GM21786 (cell line): ENCODE measurements at regions not wholly inside any gene's neighbourhood (a gene's known extent, or its start where the extent isn't known, plus 50 kb on each side); places are given as distances from the start of the nearest gene placed in this dataset.
"Not testable (repeated sequence)": the region's sequence is repeated elsewhere in the genome, so short reads cannot be mapped to it uniquely, and the experiment has no call there.

Experiments used
- ATAC-seq: cut with Tn5 transposase; IDR thresholded peaks from one replicate; pipeline ENCODE4 v1.9.1; 2021; ENCODE audit not compliant: unreplicated experiment

DNA sequence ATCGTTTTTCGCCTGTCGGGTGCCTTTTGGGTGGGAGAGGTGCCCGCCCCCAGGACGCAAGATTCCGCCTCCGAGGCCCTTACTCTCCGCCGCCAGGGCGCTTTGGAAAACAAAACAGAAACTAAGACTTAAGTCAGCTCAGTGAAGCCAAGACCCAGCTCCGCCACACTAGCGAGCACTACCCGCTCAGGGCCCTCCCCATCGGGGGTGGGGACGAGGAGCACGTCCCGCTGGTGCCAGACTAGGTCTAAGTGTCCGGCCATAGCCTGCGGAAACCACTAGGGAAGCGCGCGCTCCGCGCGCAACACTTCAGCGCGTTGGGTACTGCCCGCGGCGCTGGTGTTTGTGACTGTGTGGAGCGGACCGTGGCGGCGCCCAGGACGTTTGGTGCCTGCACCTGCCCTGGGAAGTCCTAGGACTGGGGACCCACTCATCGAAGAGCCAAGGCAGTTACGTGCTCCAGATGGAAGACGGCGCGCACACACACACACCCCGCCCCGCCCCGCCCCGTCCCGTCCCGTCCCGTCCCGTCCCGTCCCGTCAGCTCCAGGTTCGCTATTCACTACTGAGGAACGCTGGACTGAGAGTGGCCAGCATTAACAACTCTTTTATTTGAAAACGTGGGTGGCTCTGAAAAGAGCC is 57.6 kb upstream of the BOLA1 start:
- ATAC-seq: not testable (repeated sequence)

DNA sequence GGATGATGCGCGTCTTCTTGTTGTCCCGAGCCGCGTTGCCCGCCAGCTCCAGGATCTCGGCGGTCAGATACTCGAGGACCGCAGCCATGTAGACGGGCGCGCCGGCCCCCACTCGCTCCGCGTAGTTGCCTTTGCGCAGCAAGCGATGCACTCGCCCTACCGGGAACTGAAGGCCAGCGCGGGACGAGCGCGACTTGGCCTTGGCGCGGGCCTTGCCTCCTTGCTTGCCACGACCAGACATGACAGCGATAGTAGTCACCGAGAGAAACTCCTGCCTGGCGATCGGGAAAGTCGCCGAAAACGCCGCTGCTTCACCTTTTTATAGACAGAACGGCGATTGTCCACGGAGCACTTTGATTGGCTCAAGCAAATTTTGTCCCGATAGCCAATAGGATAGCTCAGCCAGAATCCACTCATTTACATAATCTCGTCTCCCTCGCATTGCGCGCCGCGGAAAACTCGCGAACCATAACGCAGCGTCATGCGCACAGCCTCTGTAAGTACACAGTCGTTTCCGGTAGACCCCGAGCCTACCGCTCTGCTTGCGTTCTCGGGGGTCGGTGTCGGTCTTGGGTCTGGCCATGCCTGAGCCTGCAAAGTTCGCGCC is 56.8 kb upstream of the BOLA1 start:
- ATAC-seq: peak; percentile 58

DNA sequence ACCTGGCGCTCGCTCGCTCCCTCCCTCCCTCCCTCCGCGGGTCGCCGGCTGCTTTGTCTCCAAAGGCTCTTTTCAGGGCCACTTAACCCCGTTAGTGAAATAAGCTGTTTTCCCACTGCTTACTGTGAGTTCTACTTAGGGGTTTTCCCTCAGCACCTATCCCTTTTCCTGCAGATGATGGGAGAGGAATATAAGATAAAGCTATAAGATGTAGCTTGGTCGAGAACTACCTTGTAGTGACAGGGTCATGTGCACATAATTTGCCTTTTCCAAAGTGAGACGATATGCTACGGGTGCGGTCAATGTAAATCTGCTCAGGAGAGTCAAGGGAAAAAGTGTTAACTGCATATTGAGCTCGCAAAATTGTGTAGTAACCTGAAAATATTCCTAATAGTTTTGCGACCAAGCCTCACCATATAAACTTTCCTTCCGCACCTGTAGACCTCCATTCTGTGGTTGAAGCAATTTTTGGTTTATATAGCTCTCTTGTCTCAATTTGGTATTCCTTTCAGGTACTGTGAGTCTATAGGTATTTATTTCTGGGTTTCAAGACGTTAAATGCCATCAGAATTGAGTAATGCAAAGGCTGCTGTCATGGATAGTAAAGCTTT is 55.8 kb upstream of the BOLA1 start:
- ATAC-seq: no peak

DNA sequence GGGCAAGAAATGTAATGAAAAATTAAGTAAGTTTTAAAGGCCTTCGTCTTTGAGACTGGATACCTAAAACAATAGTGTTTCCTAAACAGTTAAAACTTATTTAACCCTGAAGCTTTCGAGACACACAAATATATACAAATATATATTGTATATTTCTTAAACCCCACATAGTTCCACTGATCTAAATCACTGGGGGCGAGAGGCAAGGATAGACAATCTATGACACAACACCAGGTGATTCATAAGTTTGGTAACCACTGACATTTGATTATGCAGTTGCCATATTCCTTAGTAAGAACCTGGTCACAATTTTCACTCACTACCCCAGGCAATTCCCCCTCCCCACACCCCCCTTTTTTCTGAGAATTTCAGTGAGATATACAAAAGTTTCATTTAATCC is 55.3 kb upstream of the BOLA1 start:
- ATAC-seq: no peak

DNA sequence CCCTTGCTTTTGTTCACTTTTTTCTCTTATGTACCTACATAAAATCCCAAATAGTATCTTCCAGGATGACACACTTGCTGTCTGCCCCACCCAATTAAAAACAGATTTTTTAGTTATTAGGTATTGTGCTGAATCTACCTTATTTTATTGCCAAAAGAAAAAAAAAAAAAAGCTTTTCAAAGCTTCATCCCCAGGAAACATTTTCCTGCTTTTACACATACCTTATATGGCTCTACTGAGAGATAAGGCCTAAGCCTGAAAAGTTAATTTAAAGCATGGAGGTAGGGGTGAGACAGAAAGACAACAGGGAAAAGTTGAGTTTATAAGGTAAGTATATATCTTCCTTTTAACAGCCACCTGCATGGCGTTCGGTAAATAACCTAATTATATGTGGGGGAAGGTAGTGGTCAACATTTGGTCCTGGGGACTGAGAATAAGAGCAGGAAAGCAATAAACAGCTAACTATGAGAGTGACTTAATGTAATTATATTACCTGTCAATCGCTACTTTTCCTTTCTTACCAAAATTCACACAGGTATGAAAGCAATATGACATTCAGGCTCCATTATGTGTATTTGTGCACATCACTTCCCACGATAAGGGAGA is 54.6 kb upstream of the BOLA1 start:
- no peak for ATAC-seq

DNA sequence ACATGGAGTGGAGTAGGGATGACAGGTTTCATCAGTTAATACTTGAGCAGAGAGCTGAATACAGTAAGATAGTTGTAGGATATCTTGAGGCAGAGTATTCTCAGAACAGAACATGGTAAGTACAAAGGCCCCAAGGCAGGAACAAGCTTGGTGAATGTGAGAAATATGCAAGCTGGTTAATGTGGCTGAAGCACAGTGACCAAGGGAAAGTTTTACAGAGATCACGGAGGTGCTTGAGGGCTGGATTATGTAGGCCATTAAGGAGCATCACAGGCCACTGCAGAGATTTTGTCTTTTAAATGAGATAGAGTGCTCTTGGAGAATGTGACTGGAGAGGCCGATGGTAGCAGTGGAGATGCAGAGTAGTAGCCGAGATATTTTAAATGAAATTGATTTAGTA is 54.0 kb upstream of the BOLA1 start:
- no peak for ATAC-seq

DNA sequence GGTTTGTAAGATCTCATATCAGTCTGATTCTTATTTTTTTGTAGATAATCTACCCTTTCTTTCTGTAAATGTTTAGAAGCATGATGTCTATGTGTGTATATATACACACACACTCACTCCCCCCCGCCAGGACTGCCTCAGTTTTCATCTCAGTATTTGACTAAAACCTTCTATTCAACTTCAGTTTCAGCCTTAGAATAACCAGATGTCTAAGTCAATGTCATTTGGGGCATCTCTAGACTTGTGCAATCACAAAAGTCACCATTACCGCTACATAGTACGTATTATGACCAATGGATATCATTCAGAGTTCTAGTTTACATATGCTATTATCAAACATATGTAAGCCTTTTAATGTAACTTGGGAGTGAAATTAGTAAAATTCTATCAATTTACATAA is 53.3 kb upstream of the BOLA1 start:
- ATAC-seq: no peak

DNA sequence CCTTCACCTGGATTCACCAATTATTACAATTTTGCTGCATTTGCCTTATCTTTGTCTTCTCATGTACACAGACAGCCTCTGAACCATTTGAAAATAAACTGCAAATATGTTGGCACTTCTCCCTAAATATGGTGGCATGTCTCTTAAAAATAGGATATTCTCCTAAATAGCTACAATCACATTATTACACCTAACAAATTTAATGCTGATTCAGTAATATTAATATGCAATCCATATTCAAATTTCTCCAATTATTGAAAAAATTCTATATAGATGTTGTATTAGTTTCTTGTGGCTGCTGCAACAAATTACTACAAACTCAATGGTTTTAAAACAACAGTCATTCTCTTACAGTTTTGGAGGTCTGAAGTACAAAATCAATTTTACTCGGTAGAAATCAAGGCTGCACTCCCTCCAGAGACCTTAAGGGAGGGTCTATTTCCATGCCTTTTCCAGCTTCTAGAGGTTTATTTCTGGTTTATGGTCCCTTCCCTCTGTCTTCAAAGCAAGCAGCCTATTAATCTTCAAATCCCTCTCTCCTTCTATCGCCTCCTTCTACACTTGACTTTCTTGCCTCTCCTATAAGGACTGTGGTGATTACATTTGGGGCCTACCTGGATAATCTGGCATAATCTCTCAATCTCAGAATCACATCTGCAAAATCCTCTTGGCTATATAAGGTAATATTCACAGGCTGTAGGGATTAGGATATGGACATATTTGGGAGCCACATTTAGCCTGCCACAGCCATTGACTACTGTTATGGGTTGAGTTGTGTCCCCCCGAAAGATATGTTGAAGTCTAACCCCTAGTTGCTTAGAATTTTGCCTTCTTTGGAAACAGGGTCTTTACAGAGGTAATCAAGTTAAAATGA is 52.5 kb upstream of the BOLA1 start:
- no peak for ATAC-seq

DNA sequence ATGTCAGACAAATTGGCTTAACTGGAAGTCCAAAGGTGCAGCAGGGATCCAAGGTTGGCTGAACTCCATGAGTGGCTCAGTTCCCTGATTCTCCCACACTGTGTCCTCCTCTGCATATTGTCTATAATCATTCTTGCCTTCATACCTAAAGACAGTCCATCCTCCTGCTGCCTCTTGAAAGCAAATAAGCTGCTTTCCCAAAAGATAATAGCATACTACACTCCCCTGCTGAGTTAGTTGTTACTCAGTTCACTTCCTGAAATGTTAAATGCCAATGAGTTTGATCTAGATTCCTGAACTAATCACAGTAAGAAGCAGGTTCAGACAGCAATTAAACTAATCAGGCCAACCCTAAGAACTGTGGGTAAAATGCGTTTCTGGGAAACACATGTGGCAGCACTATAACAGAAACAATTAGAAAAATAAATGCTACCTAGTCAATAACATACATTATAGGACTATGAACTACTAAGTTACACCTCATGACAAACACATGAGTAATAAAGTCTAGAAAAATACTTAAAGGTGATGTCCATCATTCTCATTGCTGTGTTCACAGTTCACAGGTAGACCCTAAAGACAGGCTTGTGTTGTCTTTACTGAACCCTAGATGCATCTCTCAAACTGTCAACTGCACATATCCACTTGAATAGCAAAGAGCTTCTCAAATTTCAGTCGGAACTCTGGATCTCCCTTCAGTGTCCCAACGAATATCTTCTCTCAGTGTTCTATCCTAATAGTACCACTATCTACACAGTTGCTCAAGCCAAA is 50.8 kb upstream of the BOLA1 start:
- no peak for ATAC-seq

DNA sequence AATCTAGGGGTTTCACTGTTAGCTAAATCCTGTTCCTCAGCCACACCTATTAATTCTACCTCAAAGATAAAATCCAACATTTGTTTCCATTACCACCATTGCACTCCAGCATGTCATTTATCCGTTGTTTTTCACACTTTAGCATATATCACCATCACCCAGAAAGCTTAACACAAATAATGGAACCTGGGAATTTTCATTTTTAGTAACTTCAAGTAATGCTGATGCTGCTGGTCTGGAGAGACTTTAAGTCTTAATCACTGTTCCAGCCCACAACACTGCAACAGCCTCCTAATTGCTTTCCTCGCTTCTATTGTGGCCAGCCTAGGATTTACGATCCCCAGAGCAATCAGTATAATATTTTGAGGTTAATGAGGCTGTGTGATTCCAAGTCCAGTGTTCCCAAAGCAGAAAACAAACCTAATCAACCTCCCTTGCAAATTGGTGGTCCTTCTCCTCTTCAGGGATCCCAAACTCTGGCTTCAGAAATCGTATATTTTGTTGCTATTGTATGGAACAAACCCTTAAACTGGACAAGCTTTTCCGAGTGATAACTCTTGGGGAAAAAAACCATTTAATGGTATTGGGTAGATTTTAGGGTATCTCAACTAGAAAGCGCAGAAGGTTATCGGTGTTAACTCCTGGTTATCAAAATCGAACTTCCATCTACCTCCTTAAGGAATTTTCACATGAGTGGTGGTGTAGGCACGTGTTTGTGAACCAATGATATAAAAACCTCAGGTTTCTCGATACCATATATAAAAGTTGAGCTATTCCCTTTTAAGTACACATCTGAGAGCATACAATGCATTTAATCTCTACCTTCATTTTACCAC is 50.0 kb upstream of the BOLA1 start:
- ATAC-seq: no peak
